ENCODE measurements at regions not wholly inside any gene's neighbourhood (a gene's known extent, or its start where the extent isn't known, plus 50 kb on each side); places are given as distances from the start of the nearest gene placed in this dataset.
"Not testable (repeated sequence)": the region's sequence is repeated elsewhere in the genome, so short reads cannot be mapped to it uniquely, and the experiment has no call there.

DNA sequence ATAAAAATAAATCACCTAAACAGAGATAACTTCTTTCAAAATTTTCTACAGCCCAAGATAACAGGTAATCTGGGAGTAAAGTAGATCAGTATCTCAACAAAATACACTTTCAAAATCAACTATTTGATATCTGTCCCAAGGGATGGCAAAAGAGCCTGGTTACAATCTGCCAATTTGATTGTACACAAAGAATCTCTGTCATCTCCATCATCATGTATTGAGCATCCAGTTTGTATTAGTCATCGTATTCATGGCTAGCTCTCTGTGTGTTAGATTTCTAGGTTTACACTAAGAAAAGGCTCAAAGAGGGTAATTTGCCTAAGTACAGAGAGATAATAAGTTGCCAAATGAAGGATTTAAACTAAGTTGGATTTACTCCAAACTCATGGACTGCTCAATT lies 329.0 kb upstream of the NRSN1 start:
- DNase-seq (ENCODE audit: low spot score): no peak
- TF ChIP-seq, protein P1, sequence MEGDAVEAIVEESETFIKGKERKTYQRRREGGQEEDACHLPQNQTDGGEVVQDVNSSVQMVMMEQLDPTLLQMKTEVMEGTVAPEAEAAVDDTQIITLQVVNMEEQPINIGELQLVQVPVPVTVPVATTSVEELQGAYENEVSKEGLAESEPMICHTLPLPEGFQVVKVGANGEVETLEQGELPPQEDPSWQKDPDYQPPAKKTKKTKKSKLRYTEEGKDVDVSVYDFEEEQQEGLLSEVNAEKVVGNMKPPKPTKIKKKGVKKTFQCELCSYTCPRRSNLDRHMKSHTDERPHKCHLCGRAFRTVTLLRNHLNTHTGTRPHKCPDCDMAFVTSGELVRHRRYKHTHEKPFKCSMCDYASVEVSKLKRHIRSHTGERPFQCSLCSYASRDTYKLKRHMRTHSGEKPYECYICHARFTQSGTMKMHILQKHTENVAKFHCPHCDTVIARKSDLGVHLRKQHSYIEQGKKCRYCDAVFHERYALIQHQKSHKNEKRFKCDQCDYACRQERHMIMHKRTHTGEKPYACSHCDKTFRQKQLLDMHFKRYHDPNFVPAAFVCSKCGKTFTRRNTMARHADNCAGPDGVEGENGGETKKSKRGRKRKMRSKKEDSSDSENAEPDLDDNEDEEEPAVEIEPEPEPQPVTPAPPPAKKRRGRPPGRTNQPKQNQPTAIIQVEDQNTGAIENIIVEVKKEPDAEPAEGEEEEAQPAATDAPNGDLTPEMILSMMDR (IDR thresholded peaks at IDR 0.05; ENCODE audit: extremely low read depth, missing control alignments): no peak

DNA sequence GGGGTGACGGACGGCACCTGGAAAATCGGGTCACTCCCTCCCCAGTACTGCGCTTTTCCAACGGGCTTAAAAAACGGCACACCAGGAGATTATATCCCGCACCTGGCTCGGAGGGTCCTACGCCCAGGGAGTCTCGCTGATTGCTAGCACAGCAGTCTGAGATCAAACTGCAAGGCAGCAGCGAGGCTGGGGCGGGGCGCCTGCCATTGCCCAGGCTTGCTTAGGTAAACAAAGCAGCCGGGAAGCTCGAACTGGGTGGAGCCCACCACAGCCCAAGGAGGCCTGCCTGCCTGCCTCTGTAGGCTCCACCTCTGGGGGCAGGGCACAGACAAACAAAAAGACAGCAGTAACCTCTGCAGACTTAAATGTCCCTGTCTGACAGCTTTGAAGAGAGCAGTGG lies 321.7 kb upstream of the NRSN1 start:
- DNase-seq (ENCODE audit: low spot score): not testable (repeated sequence)

DNA sequence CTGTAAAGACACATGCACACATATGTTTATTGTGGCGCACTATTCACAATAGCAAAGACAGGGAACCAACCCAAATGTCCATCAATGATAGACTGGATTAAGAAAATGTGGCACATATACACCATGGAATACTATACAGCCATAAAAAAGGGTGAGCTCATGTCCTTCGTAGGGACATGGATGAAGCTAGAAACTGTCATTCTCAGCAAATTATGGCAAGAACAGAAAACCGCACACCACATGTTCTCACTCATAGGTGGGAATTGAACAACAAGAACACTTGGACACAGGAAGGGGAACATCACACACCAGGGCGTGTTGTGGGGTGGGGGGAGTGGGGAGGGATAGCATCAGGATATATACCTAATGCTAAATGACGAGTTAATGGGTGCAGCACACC lies 304.9 kb upstream of the NRSN1 start:
- not testable (repeated sequence) for DNase-seq (ENCODE audit: low spot score)

DNA sequence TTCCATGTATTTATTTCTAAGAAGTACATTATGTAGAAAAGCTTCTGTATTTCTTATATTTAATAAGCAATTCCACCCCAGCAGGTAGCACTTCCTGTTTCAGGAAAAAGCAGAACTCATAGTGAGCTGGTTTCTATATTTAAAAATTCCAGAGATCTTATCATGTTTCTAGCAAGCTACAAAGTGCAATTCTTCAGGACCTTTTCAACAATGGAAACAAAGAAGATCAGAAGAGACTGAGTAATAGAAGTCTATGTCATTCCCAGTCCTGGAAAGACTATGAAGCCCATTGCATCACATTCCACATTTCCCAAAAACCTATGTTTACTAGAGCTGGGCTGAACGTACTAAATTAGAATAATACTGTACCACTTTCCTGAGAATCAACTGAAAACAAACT lies 302.6 kb upstream of the NRSN1 start:
- TF ChIP-seq, protein P1 (IDR thresholded peaks at IDR 0.05; ENCODE audit: extremely low read depth, missing control alignments): no peak
- DNase-seq (ENCODE audit: low spot score): no peak

DNA sequence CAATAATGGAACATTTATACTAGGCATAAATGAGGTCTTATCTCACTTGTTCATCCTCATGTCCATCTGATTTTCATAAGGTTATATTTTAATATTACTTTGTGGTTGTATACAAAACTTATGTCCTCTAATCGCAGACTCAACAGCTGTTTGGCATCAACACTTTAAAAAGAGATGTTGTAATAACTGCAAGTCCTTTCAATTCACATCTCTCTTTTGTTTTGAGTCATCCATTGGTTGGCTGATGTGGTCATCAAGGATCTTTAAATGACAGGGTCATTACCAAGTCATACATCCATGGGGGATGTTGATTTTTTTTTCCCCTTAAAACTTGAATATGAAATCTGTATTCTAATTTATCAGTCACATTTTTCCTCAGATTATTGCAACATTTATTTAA lies 299.4 kb upstream of the NRSN1 start:
- TF ChIP-seq, protein P1 (IDR thresholded peaks at IDR 0.05; ENCODE audit: extremely low read depth, missing control alignments): no peak

DNA sequence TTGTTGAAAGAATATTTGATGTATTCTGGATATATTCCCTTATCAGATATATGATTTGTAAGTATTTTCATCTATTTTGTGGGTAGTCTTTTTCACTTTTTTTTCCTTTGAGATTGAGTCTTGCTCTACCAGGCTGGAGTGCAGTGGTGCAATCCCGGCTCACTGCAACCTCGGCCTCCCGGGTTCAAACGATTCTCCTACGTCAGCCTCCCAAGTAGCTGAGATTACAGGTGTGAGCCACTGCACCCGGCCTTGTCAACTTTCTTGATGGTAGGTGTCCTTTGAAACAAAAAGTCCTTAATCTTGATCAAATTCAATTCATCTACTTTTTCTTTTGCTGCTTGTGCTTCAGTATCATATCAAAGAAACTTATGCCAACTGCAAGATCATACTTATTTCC lies 297.2 kb upstream of the NRSN1 start:
- DNase-seq (ENCODE audit: low spot score): no peak
- TF ChIP-seq, protein P1 (IDR thresholded peaks at IDR 0.05; ENCODE audit: extremely low read depth, missing control alignments): no peak

More for the DNA sequence above, 299.4 kb upstream of the NRSN1 start:
- DNase-seq (ENCODE audit: low spot score): no peak

DNA sequence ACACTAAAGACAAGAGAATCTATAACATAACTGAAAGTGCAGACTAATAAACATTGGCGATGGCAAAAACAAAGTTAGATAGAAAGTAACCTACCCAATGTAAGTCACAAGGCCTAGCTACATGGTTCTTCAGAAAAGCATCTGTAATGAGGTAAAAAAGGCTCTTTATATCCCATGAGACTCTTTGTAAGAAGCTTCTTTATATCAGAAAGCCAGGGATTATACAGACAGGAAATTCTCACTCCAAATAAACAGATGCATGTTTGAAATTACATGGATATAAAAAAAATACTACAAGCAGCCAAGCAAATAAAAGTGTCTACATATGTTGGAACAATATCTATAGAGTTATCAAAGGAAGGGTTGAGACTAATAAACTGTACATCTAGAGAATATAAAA lies 284.9 kb upstream of the NRSN1 start:
- TF ChIP-seq, protein P1 (IDR thresholded peaks at IDR 0.05; ENCODE audit: extremely low read depth, missing control alignments): no peak
- DNase-seq (ENCODE audit: low spot score): no peak

DNA sequence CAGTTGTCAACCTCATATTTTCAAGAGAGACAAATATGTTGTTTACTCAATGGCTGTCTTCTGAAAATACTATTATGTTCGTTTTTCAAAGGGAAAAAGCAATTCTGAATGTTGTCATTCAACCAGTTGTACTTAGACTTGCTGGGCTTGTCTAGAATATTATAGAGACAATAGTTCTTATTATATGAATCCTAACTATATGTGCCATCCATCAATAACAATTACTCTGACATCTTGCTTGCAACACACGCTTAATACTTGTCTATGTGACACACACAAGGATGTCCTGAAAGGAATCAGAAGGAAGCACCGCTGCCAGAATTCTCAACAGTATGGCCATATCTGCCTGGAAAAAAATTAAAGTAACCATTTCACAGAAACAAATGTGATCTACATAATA lies 283.3 kb upstream of the NRSN1 start:
- DNase-seq (ENCODE audit: low spot score): no peak
- TF ChIP-seq, protein P1 (IDR thresholded peaks at IDR 0.05; ENCODE audit: extremely low read depth, missing control alignments): no peak

DNA sequence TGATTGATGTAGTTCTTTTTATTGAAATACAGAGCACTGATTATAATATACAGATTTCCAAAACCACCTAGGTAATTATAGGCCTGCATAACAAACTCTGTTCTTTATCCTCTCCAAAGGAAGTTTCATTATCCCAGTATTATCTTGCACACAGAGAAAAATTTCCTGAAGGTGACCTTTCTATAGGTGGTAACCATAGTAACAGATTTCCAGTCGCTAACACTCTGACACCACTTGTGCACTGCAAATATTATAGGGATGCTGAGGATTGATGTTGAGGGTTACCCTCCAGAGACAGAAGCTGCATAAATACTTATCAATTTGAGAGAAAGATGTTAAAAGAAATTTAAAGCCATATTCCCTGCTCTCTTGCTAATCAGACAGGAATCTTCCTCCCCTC lies 274.5 kb upstream of the NRSN1 start:
- TF ChIP-seq, protein P1 (IDR thresholded peaks at IDR 0.05; ENCODE audit: extremely low read depth, missing control alignments): no peak
- DNase-seq (ENCODE audit: low spot score): no peak

DNA sequence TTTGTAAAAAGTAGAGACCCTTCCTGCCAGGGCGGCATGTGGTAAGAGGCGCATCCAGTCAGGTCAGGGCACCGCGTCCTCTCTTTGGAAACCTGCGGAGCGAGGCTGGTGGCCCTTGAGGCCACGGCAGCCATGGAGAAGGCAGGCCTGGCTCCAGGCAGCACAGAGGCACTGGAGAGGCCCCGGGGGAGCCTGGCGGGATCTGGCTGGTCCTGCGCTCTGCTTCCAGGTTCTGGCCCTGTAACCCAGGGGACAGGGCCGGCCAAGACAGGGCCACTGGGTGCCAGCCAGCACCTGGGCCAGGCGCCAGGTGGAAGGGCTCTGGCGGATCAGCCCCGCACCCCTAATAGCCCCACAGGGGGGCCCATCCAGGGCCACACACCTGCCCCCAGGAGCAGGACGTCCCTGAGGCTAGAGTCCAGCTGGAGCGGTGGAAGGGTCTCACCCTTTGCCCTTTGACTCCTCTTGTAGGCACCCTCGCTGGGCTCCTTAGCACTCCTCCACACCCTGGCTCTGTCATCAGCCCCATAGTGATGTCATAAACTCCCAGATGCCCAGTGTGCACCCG lies 272.4 kb upstream of the NRSN1 start:
- not testable (repeated sequence) for DNase-seq (ENCODE audit: low spot score)

DNA sequence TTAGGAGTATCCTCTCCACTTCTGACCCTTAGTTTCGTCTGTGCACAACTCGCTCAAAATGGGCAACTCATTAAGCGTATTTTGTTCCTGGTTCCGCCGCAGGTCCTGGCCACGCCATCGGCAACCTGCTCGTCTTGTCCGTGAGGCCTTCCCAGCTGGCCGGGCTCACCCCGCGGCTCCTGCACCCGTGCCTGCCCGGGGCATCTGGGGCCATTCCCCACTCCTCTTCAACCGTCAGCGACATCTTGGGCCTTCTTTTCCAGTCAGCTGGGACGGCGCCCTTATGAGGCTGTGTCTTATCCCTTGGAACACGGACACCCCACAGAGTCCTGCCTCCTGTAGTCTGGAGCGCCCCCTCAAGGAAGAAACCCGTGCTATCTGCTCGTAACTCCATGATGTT lies 271.9 kb upstream of the NRSN1 start:
- not testable (repeated sequence) for DNase-seq (ENCODE audit: low spot score)
